Prostate gland (tissue), 2 donors: ENCODE measurements at regions not wholly inside any gene's neighbourhood (a gene's known extent, or its start where the extent isn't known, plus 50 kb on each side); places are given as distances from the start of the nearest gene placed in this dataset.

ENCODE experiments used
- DNase-seq: peaks from one replicate; pipeline ENCODE4 v3.0.0-alpha.2; 2019; ENCODE audit warnings: low spot score
- H3K27ac ChIP-seq, 2 donors: fragments of 200-600 bp; sonication (generic); 2 replicates each; pipeline ENCODE4 v1.5.1; 2017 to 2019
- H3K27me3 ChIP-seq: fragments of 200-600 bp; sonication (generic); replicated peaks from 2 replicates; pipeline ENCODE4 v1.5.1; 2019; ENCODE audit not compliant: insufficient read depth
- H3K36me3 ChIP-seq, 2 donors: fragments of 200-600 bp; sonication (generic); 1 replicate in 1 of 2; 2 replicates in 1 of 2; pipeline versions ENCODE4 v1.5.1 to v1.8.1; 2017 to 2019
- H3K4me1 ChIP-seq: fragments of 200-600 bp; sonication (generic); replicated peaks from 2 replicates; pipeline ENCODE4 v1.5.1; 2019
- H3K4me3 ChIP-seq, 2 donors: fragments of 200-600 bp; sonication (generic); 2 replicates each; pipeline ENCODE4 v1.5.1; 2017 to 2019
- H3K9me3 ChIP-seq: fragments of 200-600 bp; sonication (generic); 2 replicates; pipeline ENCODE4 v1.5.1; 2017
- CTCF ChIP-seq, 4 experiments: fragments of 200-600 bp in 2 of 4; fragments of 450-650 bp in 2 of 4; sonication (generic) in 2 of 4; IDR thresholded peaks; 1 replicate in 3 of 4; 2 replicates in 1 of 4; pipeline ENCODE4 v1.5.1; 2016 to 2019; ENCODE audit warnings: antibody characterized with exemption in 4 of 4, mild to moderate bottlenecking in 2 of 4, moderate library complexity in 2 of 4
- POLR2A ChIP-seq: fragments of 450-650 bp; IDR thresholded peaks from one replicate; pipeline ENCODE4 v1.6.1; 2016; ENCODE audit warnings: antibody characterized with exemption, mild to moderate bottlenecking
- POLR2AphosphoS5 ChIP-seq: sonication (generic); formaldehyde crosslinking; IDR thresholded peaks from one replicate; pipeline ENCODE4 v1.6.1; 2017; ENCODE audit warnings: antibody characterized with exemption
- WGBS: methylation state at CpG from one replicate; pipeline ENCODE4 v1.1.5; 2018; 5-methylcytosine and 5-hydroxymethylcytosine counted together
- intact Hi-C: fragments of 100-400 bp; cut with DNase I; formaldehyde crosslinking; loops from one replicate; pipeline ENCODE4 v1.14.2; 2022

- Histone ChIP-seq H3K27ac (no peak overlapping the region), H3K27me3 (no peaks in the 10 kb centered on the region), H3K36me3 (no peaks in the 10 kb centered on the region), H3K9me3 (no peaks in the 10 kb centered on the region), H3K4me3 (no peak overlapping the region), H3K4me1 (no peaks in the 10 kb centered on the region)
- intact Hi-C loops, result no loop called here
- no peak for DNase-seq
- TF ChIP-seq POLR2A (no peak), POLR2AphosphoS5 (no peak), CTCF (IDR thresholded peaks at IDR 0.05) (no peak)
- 73% methylated on average over 6 of the region's 6 CpGs for WGBS
These were observed 66.7 kb downstream of the CD164 start for GRCh38 chr6:109315341-109316110.

- DNase-seq, result no peak
- Histone ChIP-seq H3K27ac (no peak overlapping the region), H3K4me3 (no peak overlapping the region), H3K36me3 (no peaks in the 10 kb centered on the region), H3K9me3 (no peaks in the 10 kb centered on the region), H3K27me3 (no peaks in the 10 kb centered on the region), H3K4me1 (no peaks in the 10 kb centered on the region)
- TF ChIP-seq CTCF (IDR thresholded peaks at IDR 0.05) (no peak), POLR2AphosphoS5 (no peak), POLR2A (no peak)
- intact Hi-C loops, result no loop called here
- 89% methylated on average over 12 of the region's 12 CpGs for WGBS
These were observed 68.0 kb downstream of the CD164 start for GRCh38 chr6:109314313-109314712.

- no peak for DNase-seq
- WGBS, result 91% methylated on average over 5 of the region's 5 CpGs
- intact Hi-C loops, result no loop called here
- H3K4me3 ChIP-seq, result no peak overlapping the region
- no peaks in the 10 kb centered on the region for H3K27me3 ChIP-seq
- no peak for TF ChIP-seq CTCF (IDR thresholded peaks at IDR 0.05)
- no peak for TF ChIP-seq POLR2AphosphoS5
- TF ChIP-seq POLR2A, result no peak
- H3K9me3 ChIP-seq, result no peaks in the 10 kb centered on the region
- H3K36me3 ChIP-seq, result no peaks in the 10 kb centered on the region
- H3K4me1 ChIP-seq, result no peaks in the 10 kb centered on the region
- no peak overlapping the region for H3K27ac ChIP-seq
These were observed 69.1 kb downstream of the CD164 start for GRCh38 chr6:109313139-109313538.

- Histone ChIP-seq H3K27me3 (no peaks in the 10 kb centered on the region), H3K36me3 (no peaks in the 10 kb centered on the region), H3K9me3 (no peaks in the 10 kb centered on the region), H3K4me3 (no peak overlapping the region), H3K4me1 (no peaks in the 10 kb centered on the region), H3K27ac (no peak overlapping the region)
- intact Hi-C loops, result no loop called here
- 84% methylated on average over 2 of the region's 2 CpGs for WGBS
- DNase-seq, result no peak
- TF ChIP-seq POLR2AphosphoS5 (no peak), CTCF (IDR thresholded peaks at IDR 0.05) (no peak), POLR2A (no peak)
These were observed 70.8 kb downstream of the CD164 start for GRCh38 chr6:109311471-109311870.

- H3K27ac ChIP-seq, result no peak overlapping the region
- 98% methylated on average over 4 of the region's 5 CpGs for WGBS
- H3K27me3 ChIP-seq, result no peaks in the 10 kb centered on the region
- H3K36me3 ChIP-seq, result no peaks in the 10 kb centered on the region
- TF ChIP-seq POLR2AphosphoS5 (no peak), CTCF (IDR thresholded peaks at IDR 0.05) (no peak), POLR2A (no peak)
- no peaks in the 10 kb centered on the region for H3K9me3 ChIP-seq
- intact Hi-C loops, result no loop called here
- DNase-seq, result no peak
- H3K4me3 ChIP-seq, result no peak overlapping the region
- no peaks in the 10 kb centered on the region for H3K4me1 ChIP-seq
These were observed 72.3 kb downstream of the CD164 start for GRCh38 chr6:109309917-109310316.
